Fibroblast of pulmonary artery (primary cell): ENCODE measurements at regions not wholly inside any gene's neighbourhood (a gene's known extent, or its start where the extent isn't known, plus 50 kb on each side); places are given as distances from the start of the nearest gene placed in this dataset.
"Not testable (repeated sequence)": the region's sequence is repeated elsewhere in the genome, so short reads cannot be mapped to it uniquely, and the experiment has no call there.

Experiments used
- DNase-seq: peaks from one replicate; pipeline ENCODE4 v3.0.0-alpha.2; 2010; ENCODE audit warnings: low read depth
- H3K4me3 ChIP-seq: replicated peaks from 2 replicates; pipeline ENCODE4 v1.5.1; 2011; ENCODE audit warnings: low read depth, mild to moderate bottlenecking, control low read depth, low read length, moderate library complexity
- CTCF ChIP-seq: IDR thresholded peaks from 2 replicates; pipeline ENCODE4 v1.5.1; 2011; ENCODE audit warnings: mild to moderate bottlenecking, control low read depth, low read length, inconsistent platforms; ENCODE audit errors: missing control alignments

GRCh38 chr2:59174536-59175243 lies 933.6 kb upstream of the FANCL start:
- no peak for TF ChIP-seq CTCF
- no peak overlapping the region for H3K4me3 ChIP-seq
- DNase-seq: no peak

GRCh38 chr2:59173325-59173724 lies 932.2 kb upstream of the FANCL start:
- no peak overlapping the region for H3K4me3 ChIP-seq
- no peak for DNase-seq
- no peak for TF ChIP-seq CTCF

GRCh38 chr2:59171019-59171418 lies 929.9 kb upstream of the FANCL start:
- no peak overlapping the region for H3K4me3 ChIP-seq
- no peak for DNase-seq
- TF ChIP-seq CTCF: no peak

GRCh38 chr2:59168766-59169165 lies 927.6 kb upstream of the FANCL start:
- H3K4me3 ChIP-seq: no peak overlapping the region
- no peak for DNase-seq
- no peak for TF ChIP-seq CTCF

GRCh38 chr2:59167514-59167913 lies 926.4 kb upstream of the FANCL start:
- no peak for DNase-seq
- TF ChIP-seq CTCF: no peak
- H3K4me3 ChIP-seq: no peak overlapping the region

GRCh38 chr2:59157908-59158307 lies 916.8 kb upstream of the FANCL start:
- not testable (repeated sequence) for DNase-seq, H3K4me3 ChIP-seq

GRCh38 chr2:59151805-59152204 lies 910.7 kb upstream of the FANCL start:
- no peak for TF ChIP-seq CTCF
- no peak for DNase-seq
- H3K4me3 ChIP-seq: no peak overlapping the region
